NT2/D1 (cell line): ENCODE measurements at regions not wholly inside any gene's neighbourhood (a gene's known extent, or its start where the extent isn't known, plus 50 kb on each side); places are given as distances from the start of the nearest gene placed in this dataset.

Source experiments
- DNase-seq: peaks from one replicate; pipeline ENCODE4 v3.0.0-alpha.2; 2011; ENCODE audit warnings: low read depth, low spot score
- H3K27me3 ChIP-seq: 2 replicates; pipeline ENCODE4 v1.6.0; 2011; ENCODE audit warnings: mild to moderate bottlenecking; ENCODE audit not compliant: insufficient read length, insufficient read depth
- H3K36me3 ChIP-seq: 2 replicates; pipeline ENCODE4 v1.6.1; 2011; ENCODE audit warnings: mild to moderate bottlenecking, low read length, mixed read lengths; ENCODE audit not compliant: insufficient read depth, insufficient read length
- H3K4me1 ChIP-seq: 2 replicates; pipeline ENCODE4 v1.5.1; 2011; ENCODE audit not compliant: insufficient read depth, insufficient read length
- H3K4me3 ChIP-seq: 2 replicates; pipeline ENCODE4 v1.5.1; 2011; ENCODE audit warnings: low read depth; ENCODE audit not compliant: insufficient read length
- H3K9ac ChIP-seq: 2 replicates; pipeline ENCODE4 v1.6.0; 2011; ENCODE audit warnings: low read depth; ENCODE audit not compliant: insufficient read length
- H3K9me3 ChIP-seq: 2 replicates; pipeline ENCODE4 v1.5.1; 2011; ENCODE audit warnings: mild to moderate bottlenecking, low read length; ENCODE audit not compliant: insufficient read depth
- SUZ12 ChIP-seq: IDR thresholded peaks from 2 replicates; pipeline ENCODE4 v1.6.1; 2011; ENCODE audit not compliant: insufficient read length, insufficient read depth; ENCODE audit errors: extremely low read depth
- YY1 ChIP-seq: IDR thresholded peaks from 2 replicates; pipeline ENCODE4 v1.6.1; 2011; ENCODE audit not compliant: insufficient read length, insufficient read depth
- ZNF274 ChIP-seq: IDR thresholded peaks from 2 replicates; pipeline ENCODE4 v1.6.1; 2011; ENCODE audit warnings: mild to moderate bottlenecking, low read depth, low read length

- H3K4me1 ChIP-seq = no peaks in the 10 kb centered on the region
- TF ChIP-seq YY1 (no peak), ZNF274 (no peak)
- H3K36me3 ChIP-seq = no peaks in the 10 kb centered on the region
- H3K9ac ChIP-seq = no peak overlapping the region
- no peaks in the 10 kb centered on the region for H3K27me3 ChIP-seq
- H3K4me3 ChIP-seq = no peak overlapping the region
- no peak for DNase-seq
- H3K9me3 ChIP-seq = no peaks in the 10 kb centered on the region
These were observed 152.4 kb downstream of the RWDD3 start for GRCh38 chr1:95386371-95386770.

- no peak overlapping the region for H3K4me3 ChIP-seq
- no peaks in the 10 kb centered on the region for H3K4me1 ChIP-seq
- H3K27me3 ChIP-seq = no peaks in the 10 kb centered on the region
- TF ChIP-seq SUZ12 = no peak
- no peak for TF ChIP-seq YY1
- TF ChIP-seq ZNF274 = no peak
- no peaks in the 10 kb centered on the region for H3K9me3 ChIP-seq
- H3K9ac ChIP-seq = no peak overlapping the region
- DNase-seq = no peak
- H3K36me3 ChIP-seq = no peaks in the 10 kb centered on the region
These were observed 152.9 kb downstream of the RWDD3 start for GRCh38 chr1:95386915-95387314.

- Histone ChIP-seq H3K9ac (no peak overlapping the region), H3K4me1 (no peaks in the 10 kb centered on the region), H3K36me3 (no peaks in the 10 kb centered on the region), H3K4me3 (no peak overlapping the region), H3K9me3 (no peaks in the 10 kb centered on the region), H3K27me3 (no peaks in the 10 kb centered on the region)
- no peak for TF ChIP-seq SUZ12
- TF ChIP-seq ZNF274 = no peak
- TF ChIP-seq YY1 = no peak
- no peak for DNase-seq
These were observed 154.0 kb downstream of the RWDD3 start for GRCh38 chr1:95388031-95388430.

GRCh38 chr1:95393434-95393833 lies 159.4 kb downstream of the RWDD3 start:
- H3K36me3 ChIP-seq = no peaks in the 10 kb centered on the region
- no peaks in the 10 kb centered on the region for H3K27me3 ChIP-seq
- H3K4me1 ChIP-seq = no peaks in the 10 kb centered on the region
- H3K9ac ChIP-seq = no peak overlapping the region
- TF ChIP-seq SUZ12 = no peak
- TF ChIP-seq ZNF274 = no peak
- no peak for TF ChIP-seq YY1
- H3K4me3 ChIP-seq = no peak overlapping the region
- no peak for DNase-seq
- H3K9me3 ChIP-seq = no peaks in the 10 kb centered on the region

- Histone ChIP-seq H3K9ac (no peak overlapping the region), H3K4me3 (no peak overlapping the region), H3K9me3 (no peaks in the 10 kb centered on the region), H3K27me3 (no peaks in the 10 kb centered on the region), H3K4me1 (no peaks in the 10 kb centered on the region), H3K36me3 (no peaks in the 10 kb centered on the region)
- DNase-seq = no peak
- TF ChIP-seq ZNF274 (no peak), YY1 (no peak), SUZ12 (no peak)
These were observed 162.5 kb downstream of the RWDD3 start for GRCh38 chr1:95396557-95396956.

GRCh38 chr1:95402780-95403179 lies 168.8 kb downstream of the RWDD3 start:
- no peak overlapping the region for H3K9ac ChIP-seq
- no peak overlapping the region for H3K4me3 ChIP-seq
- peaks cover 16% of the 10 kb centered on the region; the same call in 1 of the 2 replicates for H3K9me3 ChIP-seq
- no peaks in the 10 kb centered on the region for H3K36me3 ChIP-seq
- DNase-seq = no peak
- H3K27me3 ChIP-seq = no peaks in the 10 kb centered on the region
- TF ChIP-seq ZNF274 (no peak), SUZ12 (no peak), YY1 (no peak)
- peaks cover 3% of the 10 kb centered on the region for H3K4me1 ChIP-seq

GRCh38 chr1:95406279-95406678 lies 172.3 kb downstream of the RWDD3 start:
- Histone ChIP-seq H3K9me3 (peaks cover 24% of the 10 kb centered on the region; the same call in 1 of the 2 replicates), H3K9ac (no peak overlapping the region), H3K4me3 (no peak overlapping the region)

More at GRCh38 chr1:95406279-95406678, 172.3 kb downstream of the RWDD3 start:
- TF ChIP-seq YY1 (no peak), ZNF274 (no peak), SUZ12 (no peak)
- no peak for DNase-seq
- Histone ChIP-seq H3K27me3 (no peaks in the 10 kb centered on the region), H3K4me1 (peaks cover 3% of the 10 kb centered on the region), H3K36me3 (no peaks in the 10 kb centered on the region)
